Glutamatergic neuron (in vitro differentiated cells): ENCODE measurements at regions not wholly inside any gene's neighbourhood (a gene's known extent, or its start where the extent isn't known, plus 50 kb on each side); places are given as distances from the start of the nearest gene placed in this dataset.

Experiments
- DNase-seq: peaks from one replicate; pipeline ENCODE4 v3.0.0; 2022
- H3K27ac Mint-ChIP-seq: one replicate; pipeline ENCODE4 v1.8.0; 2020; ENCODE audit warnings: mild to moderate bottlenecking, mixed read lengths, inconsistent platforms; ENCODE audit not compliant: unreplicated experiment
- H3K27me3 Mint-ChIP-seq: one replicate; pipeline ENCODE4 v1.8.0; 2020; ENCODE audit warnings: mild to moderate bottlenecking, moderate library complexity, mixed read lengths, inconsistent platforms; ENCODE audit not compliant: unreplicated experiment
- H3K36me3 Mint-ChIP-seq: one replicate; pipeline ENCODE4 v1.8.0; 2020; ENCODE audit warnings: mild to moderate bottlenecking, mixed read lengths, inconsistent platforms; ENCODE audit not compliant: unreplicated experiment
- H3K4me1 Mint-ChIP-seq: one replicate; pipeline ENCODE4 v1.8.0; 2020; ENCODE audit warnings: mild to moderate bottlenecking, low read depth, mixed read lengths, inconsistent platforms; ENCODE audit not compliant: unreplicated experiment
- H3K4me3 Mint-ChIP-seq: one replicate; pipeline ENCODE4 v1.8.0; 2020; ENCODE audit warnings: mild to moderate bottlenecking, mixed read lengths, inconsistent platforms; ENCODE audit not compliant: unreplicated experiment
- H3K9me3 Mint-ChIP-seq: one replicate; pipeline ENCODE4 v1.8.0; 2020; ENCODE audit warnings: mild to moderate bottlenecking, moderate library complexity, mixed read lengths, inconsistent platforms; ENCODE audit not compliant: unreplicated experiment
- CTCF ChIP-seq: fragments of 200-600 bp; sonication (generic); IDR thresholded peaks from one replicate; pipeline ENCODE4 v1.5.0; 2021; ENCODE audit not compliant: partially characterized antibody, unreplicated experiment

GRCh38 chr1:81714636-81715035, 86.1 kb upstream of the ADGRL2 start:
- Mint-ChIP-seq H3K9me3 (no peaks in the 10 kb centered on the region), H3K36me3 (no peaks in the 10 kb centered on the region), H3K27me3 (no peaks in the 10 kb centered on the region), H3K4me3 (no peak overlapping the region), H3K4me1 (peaks cover 3% of the 10 kb centered on the region), H3K27ac (no peak overlapping the region)
- no peak for DNase-seq
- TF ChIP-seq CTCF: no peak

GRCh38 chr1:81712425-81712824, 88.3 kb upstream of the ADGRL2 start:
- Mint-ChIP-seq H3K9me3 (no peaks in the 10 kb centered on the region), H3K36me3 (no peaks in the 10 kb centered on the region), H3K4me1 (peaks cover 3% of the 10 kb centered on the region), H3K27me3 (no peaks in the 10 kb centered on the region), H3K4me3 (no peak overlapping the region), H3K27ac (no peak overlapping the region)
- no peak for TF ChIP-seq CTCF
- no peak for DNase-seq

GRCh38 chr1:81710857-81711256, 89.9 kb upstream of the ADGRL2 start:
- H3K4me3 Mint-ChIP-seq: no peak overlapping the region
- H3K36me3 Mint-ChIP-seq: no peaks in the 10 kb centered on the region
- DNase-seq: no peak
- no peak overlapping the region for H3K27ac Mint-ChIP-seq
- H3K4me1 Mint-ChIP-seq: peaks cover 3% of the 10 kb centered on the region
- TF ChIP-seq CTCF: no peak
- no peaks in the 10 kb centered on the region for H3K27me3 Mint-ChIP-seq
- H3K9me3 Mint-ChIP-seq: no peaks in the 10 kb centered on the region

- Mint-ChIP-seq H3K4me3 (no peak overlapping the region), H3K27me3 (no peaks in the 10 kb centered on the region), H3K36me3 (no peaks in the 10 kb centered on the region), H3K27ac (no peak overlapping the region), H3K4me1 (no peaks in the 10 kb centered on the region), H3K9me3 (no peaks in the 10 kb centered on the region)
- no peak for TF ChIP-seq CTCF
- DNase-seq: no peak
These were observed 92.5 kb upstream of the ADGRL2 start for GRCh38 chr1:81708250-81708649.

GRCh38 chr1:81706650-81707435, 93.9 kb upstream of the ADGRL2 start:
- Mint-ChIP-seq H3K36me3 (no peaks in the 10 kb centered on the region), H3K4me1 (no peaks in the 10 kb centered on the region), H3K9me3 (no peaks in the 10 kb centered on the region), H3K4me3 (no peak overlapping the region), H3K27me3 (no peaks in the 10 kb centered on the region), H3K27ac (no peak overlapping the region)
- DNase-seq: no peak
- no peak for TF ChIP-seq CTCF
